ENCODE measurements at regions not wholly inside any gene's neighbourhood (a gene's known extent, or its start where the extent isn't known, plus 50 kb on each side); places are given as distances from the start of the nearest gene placed in this dataset.

GRCh38 chr2:175310813-175311504 lies 129.4 kb upstream of the ATP5MC3 start:
- intact Hi-C loops (cut with micrococcal nuclease): no loop called here
- no peak overlapping the region for H3K27ac Mint-ChIP-seq
- ATAC-seq (no peak), DNase-seq (no peak)
- H3K4me3 Mint-ChIP-seq: no peak overlapping the region
- POLR2A ChIA-PET: no interaction called here
- no peaks in the 10 kb centered on the region for H3K4me1 Mint-ChIP-seq
- no peak overlapping the region for H3K27ac ChIP-seq (ENCODE audit: low read depth, low read length)
- CTCF ChIA-PET: interaction anchor here (0.6 kb wide), 2 partner anchors 60 to 1611 kb away, joined by 3 to 5 read pairs; no protein-coding TSS in a partner anchor
- H3K9me3 Mint-ChIP-seq: no peaks in the 10 kb centered on the region
- no peaks in the 10 kb centered on the region for H3K4me1 ChIP-seq (ENCODE audit: control insufficient read depth in 2 of 2, insufficient read depth in 2 of 2, low read length in 2 of 2)
- no peaks in the 10 kb centered on the region for H3K27me3 ChIP-seq (ENCODE audit: control insufficient read depth in 2 of 2, insufficient read depth in 2 of 2, low read length in 2 of 2)
- no peaks in the 10 kb centered on the region for H3K36me3 Mint-ChIP-seq
- no peak overlapping the region for H3K4me3 ChIP-seq (ENCODE audit: low read length)
- H3K27me3 Mint-ChIP-seq: peaks cover 21 to 39% (median 22%) of the 10 kb centered on the region in 5 donors
- no peaks in the 10 kb centered on the region for H3K9me3 ChIP-seq (ENCODE audit: control insufficient read depth in 2 of 3, low read length in 3 of 3)
- H3K36me3 ChIP-seq (ENCODE audit: control insufficient read depth in 2 of 3, insufficient read depth in 3 of 3, low read length in 3 of 3): no peaks in the 10 kb centered on the region

GRCh38 chr2:175309799-175310198 lies 128.3 kb upstream of the ATP5MC3 start:
- H3K4me3 ChIP-seq (ENCODE audit: low read length): no peak overlapping the region
- ChIA-PET POLR2A (no interaction called here), CTCF (no interaction called here)
- intact Hi-C loops (cut with micrococcal nuclease): no loop called here
- no peaks in the 10 kb centered on the region for H3K4me1 ChIP-seq (ENCODE audit: control insufficient read depth in 2 of 2, insufficient read depth in 2 of 2, low read length in 2 of 2)
- no peaks in the 10 kb centered on the region for H3K36me3 ChIP-seq (ENCODE audit: control insufficient read depth in 2 of 3, insufficient read depth in 3 of 3, low read length in 3 of 3)
- no peaks in the 10 kb centered on the region for H3K27me3 ChIP-seq (ENCODE audit: control insufficient read depth in 2 of 2, insufficient read depth in 2 of 2, low read length in 2 of 2)
- H3K9me3 ChIP-seq (ENCODE audit: control insufficient read depth in 2 of 3, low read length in 3 of 3): no peaks in the 10 kb centered on the region
- H3K9me3 Mint-ChIP-seq: no peaks in the 10 kb centered on the region
- ATAC-seq (no peak), DNase-seq (no peak)
- H3K4me3 Mint-ChIP-seq: no peak overlapping the region
- H3K36me3 Mint-ChIP-seq: no peaks in the 10 kb centered on the region
- H3K27me3 Mint-ChIP-seq: peaks cover 25 to 32% (median 28%) of the 10 kb centered on the region in 5 donors
- no peaks in the 10 kb centered on the region for H3K4me1 Mint-ChIP-seq
- no peak overlapping the region for H3K27ac Mint-ChIP-seq
- H3K27ac ChIP-seq (ENCODE audit: low read depth, low read length): no peak overlapping the region

GRCh38 chr2:175308005-175308404 lies 126.5 kb upstream of the ATP5MC3 start:
- Histone ChIP-seq H3K36me3 (ENCODE audit: control insufficient read depth in 2 of 3, insufficient read depth in 3 of 3, low read length in 3 of 3) (no peaks in the 10 kb centered on the region), H3K9me3 (ENCODE audit: control insufficient read depth in 2 of 3, low read length in 3 of 3) (no peaks in the 10 kb centered on the region), H3K4me3 (ENCODE audit: low read length) (no peak overlapping the region), H3K27me3 (ENCODE audit: control insufficient read depth in 2 of 2, insufficient read depth in 2 of 2, low read length in 2 of 2) (peaks cover 0 to 2% of the 10 kb centered on the region in 2 donors), H3K27ac (ENCODE audit: low read depth, low read length) (no peak overlapping the region), H3K4me1 (ENCODE audit: control insufficient read depth in 2 of 2, insufficient read depth in 2 of 2, low read length in 2 of 2) (no peaks in the 10 kb centered on the region)
- Mint-ChIP-seq H3K4me3 (no peak overlapping the region), H3K9me3 (no peaks in the 10 kb centered on the region), H3K4me1 (no peaks in the 10 kb centered on the region), H3K27me3 (peaks cover 27 to 41% (median 36%) of the 10 kb centered on the region in 5 donors), H3K36me3 (no peaks in the 10 kb centered on the region), H3K27ac (no peak overlapping the region)
- POLR2A ChIA-PET: no interaction called here
- ATAC-seq (no peak), DNase-seq (no peak)
- intact Hi-C loops (cut with micrococcal nuclease): no loop called here
- CTCF ChIA-PET: no interaction called here

- H3K27me3 Mint-ChIP-seq: peaks cover 30 to 50% (median 34%) of the 10 kb centered on the region in 5 donors
- H3K27me3 ChIP-seq (ENCODE audit: control insufficient read depth in 2 of 2, insufficient read depth in 2 of 2, low read length in 2 of 2): peaks cover 0 to 2% of the 10 kb centered on the region in 2 donors
- H3K4me1 Mint-ChIP-seq: no peaks in the 10 kb centered on the region
- DNase-seq: no peak
- H3K36me3 ChIP-seq (ENCODE audit: control insufficient read depth in 2 of 3, insufficient read depth in 3 of 3, low read length in 3 of 3): no peaks in the 10 kb centered on the region
- no peak overlapping the region for H3K27ac ChIP-seq (ENCODE audit: low read depth, low read length)
- H3K4me3 Mint-ChIP-seq: no peak overlapping the region
- no peak overlapping the region for H3K27ac Mint-ChIP-seq
- H3K36me3 Mint-ChIP-seq: no peaks in the 10 kb centered on the region
- no peaks in the 10 kb centered on the region for H3K9me3 ChIP-seq (ENCODE audit: control insufficient read depth in 2 of 3, low read length in 3 of 3)
- no peaks in the 10 kb centered on the region for H3K4me1 ChIP-seq (ENCODE audit: control insufficient read depth in 2 of 2, insufficient read depth in 2 of 2, low read length in 2 of 2)
- ChIA-PET CTCF (no interaction called here), POLR2A (no interaction called here)
- intact Hi-C loops (cut with micrococcal nuclease): no loop called here
- no peak overlapping the region for H3K4me3 ChIP-seq (ENCODE audit: low read length)
- no peaks in the 10 kb centered on the region for H3K9me3 Mint-ChIP-seq
- no peak for ATAC-seq
These were observed 123.0 kb upstream of the ATP5MC3 start for GRCh38 chr2:175304541-175304940.

DNA sequence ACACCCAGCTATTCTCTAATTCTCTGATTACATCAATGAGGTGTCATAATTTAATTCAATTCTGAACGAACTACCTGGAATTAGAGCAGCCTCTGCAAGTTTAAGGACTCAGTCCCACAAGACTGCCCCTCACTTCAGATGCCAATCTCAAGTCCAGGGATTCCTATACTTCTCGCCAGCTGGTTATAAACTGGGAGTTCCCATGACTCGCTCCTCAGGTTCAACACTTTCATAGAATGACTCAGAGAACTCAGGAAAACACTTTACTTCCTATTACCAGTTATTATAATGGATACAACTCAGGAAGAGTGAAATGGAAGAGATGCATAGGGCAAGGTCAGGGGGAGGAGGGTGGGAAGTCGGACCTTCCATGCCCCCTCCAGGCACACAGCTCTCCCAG lies 112.3 kb upstream of the ATP5MC3 start:
- H3K4me1 ChIP-seq (ENCODE audit: control insufficient read depth in 2 of 2, insufficient read depth in 2 of 2, low read length in 2 of 2): no peaks in the 10 kb centered on the region
- DNase-seq (no peak), ATAC-seq (no peak)
- no peak overlapping the region for H3K4me3 Mint-ChIP-seq
- H3K4me3 ChIP-seq (ENCODE audit: low read length): no peak overlapping the region
- no peaks in the 10 kb centered on the region for H3K9me3 ChIP-seq (ENCODE audit: control insufficient read depth in 2 of 3, low read length in 3 of 3)
- H3K27ac ChIP-seq (ENCODE audit: low read depth, low read length): no peak overlapping the region
- intact Hi-C loops (cut with micrococcal nuclease): no loop called here
- no peak overlapping the region for H3K27ac Mint-ChIP-seq
- peaks cover 30 to 79% (median 46%) of the 10 kb centered on the region in 5 donors for H3K27me3 Mint-ChIP-seq
- ChIA-PET CTCF (interaction anchor here (0.5 kb wide), 1 partner anchor 991 kb away, joined by 4 read pairs; no protein-coding TSS in a partner anchor), POLR2A (no interaction called here)
- no peaks in the 10 kb centered on the region for H3K27me3 ChIP-seq (ENCODE audit: control insufficient read depth in 2 of 2, insufficient read depth in 2 of 2, low read length in 2 of 2)
- H3K36me3 ChIP-seq (ENCODE audit: control insufficient read depth in 2 of 3, insufficient read depth in 3 of 3, low read length in 3 of 3): no peaks in the 10 kb centered on the region
- no peaks in the 10 kb centered on the region for H3K36me3 Mint-ChIP-seq
- H3K9me3 Mint-ChIP-seq: peaks cover 0 to 11% (median 7%) of the 10 kb centered on the region in 11 donors
- H3K4me1 Mint-ChIP-seq: no peaks in the 10 kb centered on the region

- H3K4me3 Mint-ChIP-seq: no peak overlapping the region
- intact Hi-C loops (cut with micrococcal nuclease): no loop called here
- Histone ChIP-seq H3K4me3 (ENCODE audit: low read length) (no peak overlapping the region), H3K36me3 (ENCODE audit: control insufficient read depth in 2 of 3, insufficient read depth in 3 of 3, low read length in 3 of 3) (no peaks in the 10 kb centered on the region), H3K4me1 (ENCODE audit: control insufficient read depth in 2 of 2, insufficient read depth in 2 of 2, low read length in 2 of 2) (no peaks in the 10 kb centered on the region), H3K27ac (ENCODE audit: low read depth, low read length) (no peak overlapping the region), H3K27me3 (ENCODE audit: control insufficient read depth in 2 of 2, insufficient read depth in 2 of 2, low read length in 2 of 2) (no peaks in the 10 kb centered on the region), H3K9me3 (ENCODE audit: control insufficient read depth in 2 of 3, low read length in 3 of 3) (no peaks in the 10 kb centered on the region)
- peaks cover 36 to 81% (median 52%) of the 10 kb centered on the region in 5 donors for H3K27me3 Mint-ChIP-seq
- peaks cover 0 to 10% (median 6%) of the 10 kb centered on the region in 11 donors for H3K9me3 Mint-ChIP-seq
- DNase-seq (no peak), ATAC-seq (no peak)
- ChIA-PET POLR2A (no interaction called here), CTCF (interaction anchor here (0.5 kb wide), 1 partner anchor 992 kb away, joined by 4 read pairs; no protein-coding TSS in a partner anchor)
- H3K4me1 Mint-ChIP-seq: no peaks in the 10 kb centered on the region
- no peaks in the 10 kb centered on the region for H3K36me3 Mint-ChIP-seq
- no peak overlapping the region for H3K27ac Mint-ChIP-seq
These were observed 111.7 kb upstream of the ATP5MC3 start for GRCh38 chr2:175293195-175293594.

DNA sequence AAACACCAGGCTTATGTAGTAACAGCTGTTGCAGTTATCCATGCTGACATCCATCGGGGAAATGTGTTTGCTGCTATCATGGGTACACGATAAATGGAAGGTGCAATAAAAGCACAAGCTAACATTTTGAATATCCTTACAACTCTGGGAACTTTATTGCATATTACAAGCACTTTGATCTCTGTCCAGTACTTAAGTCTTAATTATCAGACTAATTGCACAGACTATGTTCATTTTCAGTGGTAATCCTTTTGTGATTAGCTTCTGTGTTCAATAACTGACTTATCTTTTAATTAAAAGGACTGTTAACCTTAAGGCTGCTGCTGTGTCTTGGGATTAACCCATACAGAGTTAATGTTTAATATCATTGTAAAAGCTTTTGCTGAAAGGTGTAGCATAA lies 101.4 kb upstream of the ATP5MC3 start:
- H3K4me3 Mint-ChIP-seq: no peak overlapping the region
- POLR2A ChIA-PET: no interaction called here

More for the DNA sequence above, 101.4 kb upstream of the ATP5MC3 start:
- no peaks in the 10 kb centered on the region for H3K36me3 Mint-ChIP-seq
- intact Hi-C loops (cut with micrococcal nuclease): loop anchor here (1.0 to 2.0 kb wide), 4 partner anchors 80 to 586 kb away; no protein-coding TSS in a partner anchor
- no peak overlapping the region for H3K4me3 ChIP-seq (ENCODE audit: low read length)
- no peaks in the 10 kb centered on the region for H3K4me1 ChIP-seq (ENCODE audit: control insufficient read depth in 2 of 2, insufficient read depth in 2 of 2, low read length in 2 of 2)
- ATAC-seq: no peak
- no peak for DNase-seq
- no peaks in the 10 kb centered on the region for H3K36me3 ChIP-seq (ENCODE audit: control insufficient read depth in 2 of 3, insufficient read depth in 3 of 3, low read length in 3 of 3)
- no peaks in the 10 kb centered on the region for H3K27me3 ChIP-seq (ENCODE audit: control insufficient read depth in 2 of 2, insufficient read depth in 2 of 2, low read length in 2 of 2)
- H3K4me1 Mint-ChIP-seq: no peaks in the 10 kb centered on the region
- H3K27ac Mint-ChIP-seq: no peak overlapping the region
- no peaks in the 10 kb centered on the region for H3K9me3 Mint-ChIP-seq
- no peak overlapping the region for H3K27ac ChIP-seq (ENCODE audit: low read depth, low read length)
- H3K9me3 ChIP-seq (ENCODE audit: control insufficient read depth in 2 of 3, low read length in 3 of 3): no peaks in the 10 kb centered on the region
- H3K27me3 Mint-ChIP-seq: peaks cover 0 to 14% (median 2%) of the 10 kb centered on the region in 5 donors
- CTCF ChIA-PET: interaction anchor here (0.8 to 1.6 kb wide), 3 partner anchors 10 to 173 kb away, joined by 3 read pairs; no protein-coding TSS in a partner anchor

Measured in naive thymus-derived CD4-positive, alpha-beta T cell (primary cell).